H9 (cell line): ENCODE measurements at regions not wholly inside any gene's neighbourhood (a gene's known extent, or its start where the extent isn't known, plus 50 kb on each side); places are given as distances from the start of the nearest gene placed in this dataset.

Experiments
- DNase-seq: peaks from one replicate; pipeline ENCODE4 v3.0.0-alpha.2; 2017
- H2AFZ ChIP-seq: one replicate; pipeline ENCODE4 v1.6.1; 2013; ENCODE audit warnings: mild to moderate bottlenecking, low read length, control low read depth, moderate library complexity
- H2AK5ac ChIP-seq: 2 replicates; pipeline ENCODE4 v1.6.1; 2013; ENCODE audit warnings: low read length, control low read depth, mixed read lengths; ENCODE audit not compliant: insufficient read length
- H2BK120ac ChIP-seq: one replicate; pipeline ENCODE4 v1.6.1; 2013; ENCODE audit warnings: low read depth, mild to moderate bottlenecking, low read length, control low read depth, inconsistent platforms; ENCODE audit not compliant: poor library complexity, severe bottlenecking
- H2BK12ac ChIP-seq: 2 replicates; pipeline ENCODE4 v1.6.1; 2013; ENCODE audit warnings: low read length, control low read depth, mixed read lengths, low read depth; ENCODE audit not compliant: insufficient read length
- H2BK15ac ChIP-seq: 2 replicates; pipeline ENCODE4 v1.6.1; 2013; ENCODE audit warnings: low read depth, low read length, control low read depth
- H2BK20ac ChIP-seq: one replicate; pipeline ENCODE4 v1.6.1; 2013; ENCODE audit warnings: low read depth, mild to moderate bottlenecking, low read length, control low read depth, inconsistent platforms; ENCODE audit not compliant: poor library complexity, severe bottlenecking
- H2BK5ac ChIP-seq: 2 replicates; pipeline ENCODE4 v1.6.1; 2013; ENCODE audit warnings: low read length, control low read depth, mixed read lengths; ENCODE audit not compliant: insufficient read length
- H3K14ac ChIP-seq: 2 replicates; pipeline ENCODE4 v1.6.1; 2013; ENCODE audit warnings: low read length, control low read depth; ENCODE audit not compliant: insufficient read depth
- H3K18ac ChIP-seq: 2 replicates; pipeline ENCODE4 v1.6.1; 2013; ENCODE audit warnings: low read depth, mild to moderate bottlenecking, mixed read lengths, low read length, control low read depth; ENCODE audit not compliant: insufficient read length
- H3K23ac ChIP-seq: 2 replicates; pipeline ENCODE4 v1.6.1; 2013; ENCODE audit warnings: low read length, control low read depth, mixed read lengths, low read depth; ENCODE audit not compliant: insufficient read length
- H3K23me2 ChIP-seq: 2 replicates; pipeline ENCODE4 v1.6.1; 2013; ENCODE audit warnings: low read depth, mild to moderate bottlenecking, mixed read lengths, low read length, control low read depth; ENCODE audit not compliant: insufficient read length, poor library complexity, severe bottlenecking
- H3K27ac ChIP-seq: 2 replicates; pipeline ENCODE4 v1.5.1; 2013; ENCODE audit warnings: low read length, control low read depth, mixed read lengths, low read depth; ENCODE audit not compliant: insufficient read length
- H3K27me3 ChIP-seq: 2 replicates; pipeline ENCODE4 v1.6.1; 2013; ENCODE audit warnings: low read length, control low read depth, inconsistent platforms; ENCODE audit not compliant: insufficient read depth
- H3K4ac ChIP-seq: 2 replicates; pipeline ENCODE4 v1.6.1; 2013; ENCODE audit warnings: low read depth, mild to moderate bottlenecking, control low read depth, inconsistent platforms, low read length, moderate library complexity
- H3K4me1 ChIP-seq: 2 replicates; pipeline ENCODE4 v1.6.1; 2013; ENCODE audit warnings: low read length, control low read depth, inconsistent platforms; ENCODE audit not compliant: insufficient read depth
- H3K4me2 ChIP-seq: 2 replicates; pipeline ENCODE4 v1.6.1; 2013; ENCODE audit warnings: low read length, control low read depth, mixed read lengths; ENCODE audit not compliant: insufficient read length, insufficient read depth
- H3K56ac ChIP-seq: 2 replicates; pipeline ENCODE4 v1.6.1; 2013; ENCODE audit warnings: low read depth, mild to moderate bottlenecking, mixed read lengths, low read length, control low read depth; ENCODE audit not compliant: insufficient read length
- H3K79me1 ChIP-seq: 2 replicates; pipeline ENCODE4 v1.6.1; 2013; ENCODE audit warnings: low read depth, mild to moderate bottlenecking, moderate library complexity, low read length, control low read depth, inconsistent platforms; ENCODE audit not compliant: insufficient read depth, poor library complexity, severe bottlenecking
- H3K79me2 ChIP-seq: 2 replicates; pipeline ENCODE4 v1.6.1; 2013; ENCODE audit warnings: low read length, control low read depth, inconsistent platforms; ENCODE audit not compliant: insufficient read depth
- H3K9ac ChIP-seq: 2 replicates; pipeline ENCODE4 v1.6.1; 2013; ENCODE audit warnings: low read length, control low read depth, mixed read lengths; ENCODE audit not compliant: insufficient read length; ENCODE audit errors: extremely low read depth
- H3K9me3 ChIP-seq: one replicate; pipeline ENCODE4 v1.6.1; 2013; ENCODE audit warnings: low read depth, low read length, inconsistent platforms; ENCODE audit not compliant: control insufficient read depth
- H3T11ph ChIP-seq: one replicate; pipeline ENCODE4 v1.6.1; 2013; ENCODE audit warnings: mild to moderate bottlenecking, low read length, control low read depth, inconsistent platforms
- H4K20me1 ChIP-seq: one replicate; pipeline ENCODE4 v1.6.1; 2013; ENCODE audit not compliant: control insufficient read depth, insufficient read length, insufficient read depth
- H4K5ac ChIP-seq: 2 replicates; pipeline ENCODE4 v1.6.1; 2013; ENCODE audit warnings: low read depth, mild to moderate bottlenecking, mixed read lengths, low read length, control low read depth; ENCODE audit not compliant: insufficient read length
- H4K8ac ChIP-seq: replicated peaks from 2 replicates; pipeline ENCODE4 v1.6.1; 2013; ENCODE audit warnings: low read length, control low read depth, mixed read lengths, low read depth; ENCODE audit not compliant: insufficient read length
- H4K91ac ChIP-seq: 2 replicates; pipeline ENCODE4 v1.6.1; 2013; ENCODE audit warnings: low read depth, mild to moderate bottlenecking, moderate library complexity, mixed read lengths, low read length, control low read depth; ENCODE audit not compliant: insufficient read length
- H3K27ac Mint-ChIP-seq, 3 experiments: 2 replicates in 2 of 3; 3 replicates in 1 of 3; pipeline ENCODE4 v1.8.0; 2020 to 2021; ENCODE audit warnings: mixed read lengths in 3 of 3, mild to moderate bottlenecking in 1 of 3, moderate library complexity in 1 of 3
- H3K27me3 Mint-ChIP-seq: 2 replicates; pipeline ENCODE4 v1.8.0; 2021; ENCODE audit warnings: low read depth, mild to moderate bottlenecking, moderate library complexity, mixed read lengths
- H3K36me3 Mint-ChIP-seq, 3 experiments: 2 replicates in 2 of 3; 3 replicates in 1 of 3; pipeline ENCODE4 v1.8.0; 2020 to 2021; ENCODE audit warnings: low read depth in 3 of 3, mixed read lengths in 3 of 3; ENCODE audit not compliant: insufficient read depth in 1 of 3
- H3K4me1 Mint-ChIP-seq, 2 experiments: 2 replicates each; pipeline ENCODE4 v1.8.0; 2020; ENCODE audit warnings: mixed read lengths in 2 of 2
- H3K4me3 Mint-ChIP-seq, 2 experiments: 2 replicates in 1 of 2; 3 replicates in 1 of 2; pipeline ENCODE4 v1.8.0; 2020 to 2021; ENCODE audit warnings: mild to moderate bottlenecking in 2 of 2, mixed read lengths in 2 of 2, moderate library complexity in 1 of 2
- H3K9me3 Mint-ChIP-seq, 2 experiments: 2 replicates in 1 of 2; 3 replicates in 1 of 2; pipeline ENCODE4 v1.8.0; 2020; ENCODE audit warnings: mild to moderate bottlenecking in 2 of 2, mixed read lengths in 2 of 2, moderate library complexity in 1 of 2
- CTCF ChIP-seq: fragments of 200-600 bp; sonication (generic); conservative IDR thresholded peaks from 3 replicates; pipeline ENCODE4 v1.8.0; 2021; ENCODE audit warnings: antibody characterized with exemption, mild to moderate bottlenecking

GRCh38 chr15:95921404-95921803 lies 409.1 kb upstream of the NR2F2 start:
- Histone ChIP-seq H4K8ac (no peak overlapping the region), H3K14ac (no peak overlapping the region), H3K27ac (no peak overlapping the region), H3K9ac (no peak overlapping the region), H2AK5ac (no peak overlapping the region), H3K4ac (no peak overlapping the region), H2BK12ac (no peak overlapping the region), H2AFZ (no peak overlapping the region), H3K27me3 (no peaks in the 10 kb centered on the region), H3K79me2 (no peaks in the 10 kb centered on the region), H3K4me1 (no peaks in the 10 kb centered on the region), H3K79me1 (no peaks in the 10 kb centered on the region), H3K4me2 (no peak overlapping the region), H2BK120ac (no peak overlapping the region), H3K23ac (no peak overlapping the region), H4K91ac (no peak overlapping the region), H3K18ac (no peak overlapping the region), H3K9me3 (no peaks in the 10 kb centered on the region), H3K23me2 (no peaks in the 10 kb centered on the region), H4K20me1 (no peaks in the 10 kb centered on the region), H3T11ph (no peak overlapping the region), H4K5ac (no peak overlapping the region), H3K56ac (no peak overlapping the region), H2BK20ac (no peak overlapping the region), H2BK5ac (no peak overlapping the region), H2BK15ac (no peak overlapping the region)
- no peak for TF ChIP-seq CTCF
- no peaks in the 10 kb centered on the region for H3K9me3 Mint-ChIP-seq
- H3K27me3 Mint-ChIP-seq: peaks cover 18% of the 10 kb centered on the region
- no peaks in the 10 kb centered on the region for H3K4me1 Mint-ChIP-seq
- H3K4me3 Mint-ChIP-seq: no peak overlapping the region
- no peaks in the 10 kb centered on the region for H3K36me3 Mint-ChIP-seq
- no peak for DNase-seq
- H3K27ac Mint-ChIP-seq: no peak overlapping the region
